ENCODE measurements at regions not wholly inside any gene's neighbourhood (a gene's known extent, or its start where the extent isn't known, plus 50 kb on each side); places are given as distances from the start of the nearest gene placed in this dataset.
"Not testable (repeated sequence)": the region's sequence is repeated elsewhere in the genome, so short reads cannot be mapped to it uniquely, and the experiment has no call there.

- H3K4me3 Mint-ChIP-seq, result no peak overlapping the region
- DNase-seq (no peak), ATAC-seq (no peak)
- H3K9me3 Mint-ChIP-seq, result no peaks in the 10 kb centered on the region
- H3K4me1 Mint-ChIP-seq (ENCODE audit: low read depth), result no peaks in the 10 kb centered on the region
- H3K36me3 Mint-ChIP-seq (ENCODE audit: insufficient read depth), result no peaks in the 10 kb centered on the region
- H3K27me3 Mint-ChIP-seq (ENCODE audit: low read depth), result peaks cover 30% of the 10 kb centered on the region
Measured at GRCh38 chr22:48925450-48925849, 902.2 kb downstream of the BRD1 start.

DNA sequence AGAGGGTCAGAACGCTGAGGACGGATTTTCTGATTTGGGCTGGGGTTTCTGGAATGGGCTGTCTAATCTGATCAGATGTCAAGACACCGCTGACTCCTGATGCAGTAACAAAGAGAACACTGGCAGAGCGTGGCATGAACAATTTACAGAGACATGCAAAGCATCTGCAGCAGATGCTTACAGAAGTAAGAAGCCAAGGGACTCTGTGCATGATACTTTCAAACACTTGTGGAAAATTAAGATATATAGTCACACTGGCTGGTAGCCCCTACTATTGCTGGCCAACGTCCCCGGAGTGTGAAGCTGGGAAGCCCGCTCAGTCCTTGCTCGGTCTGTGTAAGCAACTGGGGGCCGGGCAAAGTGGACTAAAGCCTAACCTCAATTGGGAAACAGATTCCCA is 903.7 kb downstream of the BRD1 start:
- ATAC-seq (no peak), DNase-seq (no peak)
- Mint-ChIP-seq H3K9me3 (no peaks in the 10 kb centered on the region), H3K27me3 (ENCODE audit: low read depth) (peaks cover 37% of the 10 kb centered on the region), H3K4me3 (no peak overlapping the region), H3K36me3 (ENCODE audit: insufficient read depth) (no peaks in the 10 kb centered on the region), H3K4me1 (ENCODE audit: low read depth) (no peaks in the 10 kb centered on the region)

- no peak for DNase-seq
- H3K27me3 Mint-ChIP-seq (ENCODE audit: low read depth), result peaks cover 44% of the 10 kb centered on the region
- no peaks in the 10 kb centered on the region for H3K9me3 Mint-ChIP-seq
- H3K36me3 Mint-ChIP-seq (ENCODE audit: insufficient read depth), result no peaks in the 10 kb centered on the region
- H3K4me1 Mint-ChIP-seq (ENCODE audit: low read depth), result no peaks in the 10 kb centered on the region
- no peak overlapping the region for H3K4me3 Mint-ChIP-seq
- no peak for ATAC-seq
Measured at GRCh38 chr22:48923165-48923865, 904.4 kb downstream of the BRD1 start.

DNA sequence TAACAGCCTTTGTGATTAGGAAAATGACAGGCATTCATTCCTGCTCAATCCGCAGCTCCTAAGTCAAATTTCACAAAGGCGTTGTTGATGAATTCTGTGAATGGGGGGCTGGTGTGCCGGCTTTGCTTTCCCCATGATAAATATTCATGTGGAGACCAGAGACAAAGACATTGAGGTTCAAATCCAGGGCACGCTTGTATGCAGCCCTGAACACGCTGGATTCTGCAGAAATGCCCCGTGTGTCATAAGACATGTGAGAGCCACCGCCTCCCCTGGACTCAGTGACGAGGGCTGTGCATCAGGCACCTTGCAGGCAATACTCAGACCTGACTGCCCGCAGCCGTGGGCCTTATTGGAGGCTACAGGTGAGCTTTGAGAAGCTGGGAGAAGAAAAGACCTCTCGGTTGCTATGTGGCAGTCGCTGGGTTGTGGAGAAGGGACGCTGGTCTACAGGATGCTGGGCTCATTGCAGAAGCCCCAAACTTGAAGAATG is 906.2 kb downstream of the BRD1 start:
- Mint-ChIP-seq H3K4me1 (ENCODE audit: low read depth) (no peaks in the 10 kb centered on the region), H3K36me3 (ENCODE audit: insufficient read depth) (no peaks in the 10 kb centered on the region), H3K4me3 (no peak overlapping the region), H3K27me3 (ENCODE audit: low read depth) (peaks cover 58% of the 10 kb centered on the region), H3K9me3 (no peaks in the 10 kb centered on the region)
- ATAC-seq (no peak), DNase-seq (no peak)

GRCh38 chr22:48920776-48921241 is 906.9 kb downstream of the BRD1 start:
- peaks cover 56% of the 10 kb centered on the region for H3K27me3 Mint-ChIP-seq (ENCODE audit: low read depth)
- H3K36me3 Mint-ChIP-seq (ENCODE audit: insufficient read depth), result no peaks in the 10 kb centered on the region

GRCh38 chr22:48919851-48920589 is 907.7 kb downstream of the BRD1 start:
- Mint-ChIP-seq H3K4me1 (ENCODE audit: low read depth) (no peaks in the 10 kb centered on the region), H3K27me3 (ENCODE audit: low read depth) (peaks cover 54% of the 10 kb centered on the region), H3K9me3 (no peaks in the 10 kb centered on the region), H3K4me3 (no peak overlapping the region), H3K36me3 (ENCODE audit: insufficient read depth) (no peaks in the 10 kb centered on the region)
- no peak for ATAC-seq
- no peak for DNase-seq

More at GRCh38 chr22:48920776-48921241, 906.9 kb downstream of the BRD1 start:
- ATAC-seq (no peak), DNase-seq (no peak)
- Mint-ChIP-seq H3K9me3 (no peaks in the 10 kb centered on the region), H3K4me1 (ENCODE audit: low read depth) (no peaks in the 10 kb centered on the region), H3K4me3 (no peak overlapping the region)

GRCh38 chr22:48919187-48919590 is 908.5 kb downstream of the BRD1 start:
- ATAC-seq, result no peak
- Mint-ChIP-seq H3K4me3 (no peak overlapping the region), H3K9me3 (no peaks in the 10 kb centered on the region), H3K36me3 (ENCODE audit: insufficient read depth) (no peaks in the 10 kb centered on the region), H3K27me3 (ENCODE audit: low read depth) (peaks cover 57% of the 10 kb centered on the region), H3K4me1 (ENCODE audit: low read depth) (no peaks in the 10 kb centered on the region)
- no peak for DNase-seq

GRCh38 chr22:48918585-48919186 is 909.0 kb downstream of the BRD1 start:
- ATAC-seq (no peak), DNase-seq (no peak)
- H3K27me3 Mint-ChIP-seq (ENCODE audit: low read depth), result peaks cover 54% of the 10 kb centered on the region

DNA sequence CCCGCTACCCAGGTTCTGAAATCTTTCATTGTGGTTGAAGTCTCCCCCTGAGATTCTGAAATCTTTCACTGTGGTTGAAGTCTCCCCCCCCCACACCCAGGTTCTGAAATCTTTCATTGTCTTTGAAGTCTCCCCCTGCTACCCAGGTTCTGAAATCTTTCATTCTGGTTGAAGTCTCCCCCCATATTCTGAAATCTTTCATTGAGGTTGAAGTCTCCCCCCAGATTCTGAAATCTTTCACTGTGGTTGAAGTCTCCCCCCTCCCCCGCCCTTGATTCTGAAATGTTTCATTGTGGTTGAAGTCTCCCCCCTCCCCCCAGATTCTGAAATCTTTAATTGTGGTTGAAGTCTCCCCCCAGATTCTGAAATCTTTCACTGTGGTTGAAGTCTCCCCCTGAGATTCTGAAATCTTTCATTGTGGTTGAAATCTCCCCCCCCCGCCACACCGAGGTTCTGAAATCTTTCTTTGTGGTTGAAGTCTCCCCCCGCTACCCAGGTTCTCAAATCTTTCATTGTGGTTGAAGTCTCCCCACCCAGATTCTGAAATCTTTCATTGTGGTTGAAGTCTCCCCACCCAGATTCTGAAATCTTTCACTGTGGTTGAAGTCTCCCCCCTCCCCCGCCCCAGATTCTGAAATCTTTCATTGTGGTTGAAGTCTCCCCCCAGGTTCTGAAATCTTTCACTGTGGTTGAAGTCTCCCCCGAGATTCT is 915.2 kb downstream of the BRD1 start:
- H3K27me3 Mint-ChIP-seq (ENCODE audit: low read depth), result peaks cover 25% of the 10 kb centered on the region
- H3K4me3 Mint-ChIP-seq; DNase-seq; H3K36me3 Mint-ChIP-seq (ENCODE audit: insufficient read depth); H3K9me3 Mint-ChIP-seq; ATAC-seq: not testable (repeated sequence)
- peaks cover 20% of the 10 kb centered on the region for H3K4me1 Mint-ChIP-seq (ENCODE audit: low read depth)

More at GRCh38 chr22:48918585-48919186, 909.0 kb downstream of the BRD1 start:
- H3K4me1 Mint-ChIP-seq (ENCODE audit: low read depth), result no peaks in the 10 kb centered on the region
- no peaks in the 10 kb centered on the region for H3K36me3 Mint-ChIP-seq (ENCODE audit: insufficient read depth)
- no peak overlapping the region for H3K4me3 Mint-ChIP-seq
- no peaks in the 10 kb centered on the region for H3K9me3 Mint-ChIP-seq

DNA sequence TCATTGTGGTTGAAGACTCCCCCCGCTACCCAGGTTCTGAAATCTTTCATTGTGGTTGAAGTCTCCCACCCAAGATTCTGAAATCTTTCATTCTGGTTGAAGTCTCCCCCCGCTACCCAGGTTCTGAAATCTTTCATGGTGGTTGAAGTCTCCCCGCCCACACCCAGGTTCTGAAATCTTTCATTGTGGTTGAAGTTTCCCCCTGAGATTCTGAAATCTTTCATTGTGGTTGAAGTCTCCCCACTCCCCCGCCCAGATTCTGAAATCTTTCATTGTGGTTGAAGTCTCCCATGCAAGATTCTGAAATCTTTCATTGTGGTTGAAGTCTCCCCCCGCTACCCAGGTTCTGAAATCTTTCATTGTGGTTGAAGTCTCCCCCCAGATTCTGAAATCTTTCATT is 916.0 kb downstream of the BRD1 start:
- H3K36me3 Mint-ChIP-seq (ENCODE audit: insufficient read depth); H3K4me3 Mint-ChIP-seq; ATAC-seq; H3K9me3 Mint-ChIP-seq; DNase-seq: not testable (repeated sequence)
- peaks cover 20% of the 10 kb centered on the region for H3K4me1 Mint-ChIP-seq (ENCODE audit: low read depth)
- H3K27me3 Mint-ChIP-seq (ENCODE audit: low read depth), result peaks cover 27% of the 10 kb centered on the region

DNA sequence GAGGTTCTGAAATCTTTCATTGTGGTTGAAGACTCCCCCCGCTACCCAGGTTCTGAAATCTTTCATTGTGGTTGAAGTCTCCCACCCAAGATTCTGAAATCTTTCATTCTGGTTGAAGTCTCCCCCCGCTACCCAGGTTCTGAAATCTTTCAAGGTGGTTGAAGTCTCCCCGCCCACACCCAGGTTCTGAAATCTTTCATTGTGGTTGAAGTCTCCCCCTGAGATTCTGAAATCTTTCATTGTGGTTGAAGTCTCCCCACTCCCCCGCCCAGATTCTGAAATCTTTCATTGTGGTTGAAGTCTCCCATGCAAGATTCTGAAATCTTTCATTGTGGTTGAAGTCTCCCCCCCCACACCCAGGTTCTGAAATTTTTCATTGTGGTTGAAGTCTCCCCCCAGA is 916.6 kb downstream of the BRD1 start:
- Mint-ChIP-seq H3K27me3 (ENCODE audit: low read depth) (peaks cover 33% of the 10 kb centered on the region), H3K4me1 (ENCODE audit: low read depth) (peaks cover 20% of the 10 kb centered on the region)
- H3K4me3 Mint-ChIP-seq; ATAC-seq; H3K36me3 Mint-ChIP-seq (ENCODE audit: insufficient read depth); DNase-seq; H3K9me3 Mint-ChIP-seq: not testable (repeated sequence)

- Mint-ChIP-seq H3K4me3 (no peak overlapping the region), H3K36me3 (ENCODE audit: insufficient read depth) (no peaks in the 10 kb centered on the region), H3K4me1 (ENCODE audit: low read depth) (peaks cover 20% of the 10 kb centered on the region), H3K27me3 (ENCODE audit: low read depth) (peaks cover 32% of the 10 kb centered on the region), H3K9me3 (peaks cover 5% of the 10 kb centered on the region)
- no peak for DNase-seq
- ATAC-seq, result no peak
Measured at GRCh38 chr22:48908547-48908946, 919.1 kb downstream of the BRD1 start.

- ATAC-seq (no peak), DNase-seq (no peak)
- Mint-ChIP-seq H3K36me3 (ENCODE audit: insufficient read depth) (no peaks in the 10 kb centered on the region), H3K27me3 (ENCODE audit: low read depth) (peaks cover 37% of the 10 kb centered on the region), H3K4me1 (ENCODE audit: low read depth) (peaks cover 12% of the 10 kb centered on the region), H3K4me3 (no peak overlapping the region), H3K9me3 (no peaks in the 10 kb centered on the region)
Measured at GRCh38 chr22:48907591-48907990, 920.1 kb downstream of the BRD1 start.

DNA sequence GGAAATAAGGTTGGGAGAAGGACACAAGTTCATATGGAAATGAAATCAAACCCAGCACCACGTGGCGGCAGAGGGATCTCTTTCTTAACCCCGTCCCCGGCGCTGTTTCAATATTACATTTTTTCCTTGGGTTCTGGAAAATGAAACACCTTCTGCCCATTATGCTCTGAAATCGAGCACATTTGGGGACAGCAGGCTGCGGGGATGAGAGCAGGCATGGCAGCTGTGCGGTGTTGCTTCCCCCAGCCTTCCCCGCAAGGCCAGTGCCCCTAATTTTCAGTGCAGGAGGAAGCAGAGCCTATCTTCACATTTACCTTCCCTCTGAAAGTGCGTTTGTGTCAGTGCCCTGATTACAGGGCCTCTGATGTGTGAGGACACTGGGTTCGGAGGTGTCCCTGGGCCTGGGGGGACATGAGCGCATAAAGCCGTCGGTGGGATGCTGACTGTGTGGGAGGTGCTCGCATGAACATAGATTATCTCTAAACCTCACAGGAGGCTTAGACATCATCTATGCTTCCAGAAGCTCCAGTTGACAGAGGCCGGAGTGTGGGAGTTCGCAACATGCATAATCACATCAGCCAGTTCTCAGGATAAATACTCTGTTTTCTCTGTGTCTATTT is 921.3 kb downstream of the BRD1 start:
- peaks cover 4% of the 10 kb centered on the region for H3K4me1 Mint-ChIP-seq (ENCODE audit: low read depth)
- H3K36me3 Mint-ChIP-seq (ENCODE audit: insufficient read depth), result no peaks in the 10 kb centered on the region
- peaks cover 37% of the 10 kb centered on the region for H3K27me3 Mint-ChIP-seq (ENCODE audit: low read depth)
- H3K4me3 Mint-ChIP-seq, result no peak overlapping the region
- no peak for DNase-seq
- H3K9me3 Mint-ChIP-seq, result no peaks in the 10 kb centered on the region
- ATAC-seq, result no peak
